Uterus (tissue), 3 donors: ENCODE measurements at regions not wholly inside any gene's neighbourhood (a gene's known extent, or its start where the extent isn't known, plus 50 kb on each side); places are given as distances from the start of the nearest gene placed in this dataset.

Source experiments
- DNase-seq, 2 donors: peaks; one replicate each; pipeline ENCODE4 v3.0.0-alpha.2; 2019 to 2020
- H3K27ac ChIP-seq, 2 donors: fragments of 200-600 bp; sonication (generic); 1 replicate in 1 of 2; 2 replicates in 1 of 2; pipeline ENCODE4 v1.5.1; 2016 to 2018
- H3K27me3 ChIP-seq, 2 donors: fragments of 200-600 bp; sonication (generic); one replicate each; pipeline ENCODE4 v1.5.1; 2018 to 2019; ENCODE audit warnings: control low read depth in 1 of 2
- H3K36me3 ChIP-seq, 2 donors: fragments of 200-600 bp; sonication (generic); one replicate each; pipeline ENCODE4 v1.5.1; 2019; ENCODE audit warnings: control low read depth in 1 of 2
- H3K4me1 ChIP-seq, 2 donors: fragments of 200-600 bp; sonication (generic); one replicate each; pipeline ENCODE4 v1.5.1; 2018 to 2019; ENCODE audit warnings: control low read depth in 1 of 2
- H3K4me3 ChIP-seq, 2 donors: fragments of 200-600 bp; sonication (generic); 1 replicate in 1 of 2; 2 replicates in 1 of 2; pipeline ENCODE4 v1.5.1; 2018 to 2019; ENCODE audit warnings: mild to moderate bottlenecking in 1 of 2
- H3K9me3 ChIP-seq, 2 donors: fragments of 200-600 bp; sonication (generic); one replicate each; pipeline ENCODE4 v1.5.1; 2019; ENCODE audit warnings: control low read depth in 1 of 2
- CTCF ChIP-seq, 4 experiments: fragments of 200-600 bp in 2 of 4; fragments of 450-650 bp in 2 of 4; sonication (generic) in 2 of 4; IDR thresholded peaks; one replicate each; pipeline ENCODE4 v1.5.1; 2016 to 2019; ENCODE audit warnings: antibody characterized with exemption in 4 of 4, mild to moderate bottlenecking in 2 of 4, moderate library complexity in 1 of 4
- POLR2A ChIP-seq, 2 donors: fragments of 450-650 bp; IDR thresholded peaks; one replicate each; pipeline ENCODE4 v1.6.1; 2016; ENCODE audit warnings: antibody characterized with exemption in 2 of 2, mild to moderate bottlenecking in 1 of 2, moderate library complexity in 1 of 2
- intact Hi-C: fragments of 100-400 bp; cut with DNase I; formaldehyde crosslinking; loops from one replicate; pipeline ENCODE4 v1.15.1; 2023; ENCODE audit warnings: low total_unique reads
- donor health status: DM: yes; HTN: yes; CAD: no.

- no peak for TF ChIP-seq CTCF (IDR thresholded peaks at IDR 0.05)
- no peak for TF ChIP-seq POLR2A (IDR thresholded peaks at IDR 0.05)
- Histone ChIP-seq H3K27ac (no peak overlapping the region), H3K4me1 (no peaks in the 10 kb centered on the region), H3K36me3 (no peaks in the 10 kb centered on the region), H3K4me3 (no peak overlapping the region), H3K27me3 (no peaks in the 10 kb centered on the region), H3K9me3 (no peaks in the 10 kb centered on the region)
- DNase-seq: no peak
- intact Hi-C loops: no loop called here
These were observed 148.6 kb upstream of the ZNF507 start for GRCh38 chr19:32196690-32197420.

- Histone ChIP-seq H3K27ac (no peak overlapping the region), H3K4me3 (no peak overlapping the region), H3K4me1 (no peaks in the 10 kb centered on the region), H3K9me3 (no peaks in the 10 kb centered on the region), H3K27me3 (no peaks in the 10 kb centered on the region), H3K36me3 (no peaks in the 10 kb centered on the region)
- no peak for TF ChIP-seq POLR2A (IDR thresholded peaks at IDR 0.05)
- TF ChIP-seq CTCF (IDR thresholded peaks at IDR 0.05): no peak
- no peak for DNase-seq
- intact Hi-C loops: no loop called here
These were observed 147.2 kb upstream of the ZNF507 start for GRCh38 chr19:32197896-32198882.

GRCh38 chr19:32199501-32200040 is 145.8 kb upstream of the ZNF507 start:
- H3K9me3 ChIP-seq: no peaks in the 10 kb centered on the region
- no peak overlapping the region for H3K4me3 ChIP-seq
- H3K4me1 ChIP-seq: no peaks in the 10 kb centered on the region
- H3K27ac ChIP-seq: no peak overlapping the region
- no peaks in the 10 kb centered on the region for H3K27me3 ChIP-seq
- TF ChIP-seq POLR2A (IDR thresholded peaks at IDR 0.05) (no peak), CTCF (IDR thresholded peaks at IDR 0.05) (no peak)
- H3K36me3 ChIP-seq: no peaks in the 10 kb centered on the region
- intact Hi-C loops: no loop called here
- DNase-seq: no peak

GRCh38 chr19:32200312-32201038 is 144.9 kb upstream of the ZNF507 start:
- intact Hi-C loops: no loop called here
- TF ChIP-seq CTCF (IDR thresholded peaks at IDR 0.05): no peak
- TF ChIP-seq POLR2A (IDR thresholded peaks at IDR 0.05): no peak
- no peaks in the 10 kb centered on the region for H3K4me1 ChIP-seq

More at GRCh38 chr19:32200312-32201038, 144.9 kb upstream of the ZNF507 start:
- Histone ChIP-seq H3K9me3 (no peaks in the 10 kb centered on the region), H3K27ac (no peak overlapping the region), H3K27me3 (no peaks in the 10 kb centered on the region), H3K36me3 (no peaks in the 10 kb centered on the region), H3K4me3 (no peak overlapping the region)
- DNase-seq: no peak
